GM21381 (cell line): ENCODE measurements at regions not wholly inside any gene's neighbourhood (a gene's known extent, or its start where the extent isn't known, plus 50 kb on each side); places are given as distances from the start of the nearest gene placed in this dataset.

Experiments used
- ATAC-seq: cut with Tn5 transposase; IDR thresholded peaks from one replicate; pipeline ENCODE4 v1.9.1; 2021; ENCODE audit warnings: mild to moderate bottlenecking, moderate library complexity; ENCODE audit not compliant: unreplicated experiment

DNA sequence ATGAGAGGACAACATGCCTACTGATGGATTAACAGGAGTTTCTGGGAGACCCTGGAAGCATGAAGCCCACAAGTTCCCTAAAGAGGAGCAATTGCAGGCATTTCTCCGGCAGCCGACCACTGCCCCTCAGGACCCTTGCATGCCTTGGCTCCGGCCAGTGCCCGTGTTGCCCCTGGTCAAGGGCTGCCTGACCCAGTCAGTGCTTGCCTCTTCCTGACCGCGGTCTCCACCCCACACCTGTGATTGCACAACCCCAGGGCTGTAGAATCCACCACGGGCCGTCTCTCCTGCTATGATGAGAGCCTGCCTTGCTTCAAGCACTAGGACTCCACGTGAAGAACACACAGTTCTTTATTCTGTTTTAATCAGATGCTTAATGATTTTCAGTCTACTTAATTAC is 127.5 kb downstream of the GLI2 start:
- no peak for ATAC-seq

DNA sequence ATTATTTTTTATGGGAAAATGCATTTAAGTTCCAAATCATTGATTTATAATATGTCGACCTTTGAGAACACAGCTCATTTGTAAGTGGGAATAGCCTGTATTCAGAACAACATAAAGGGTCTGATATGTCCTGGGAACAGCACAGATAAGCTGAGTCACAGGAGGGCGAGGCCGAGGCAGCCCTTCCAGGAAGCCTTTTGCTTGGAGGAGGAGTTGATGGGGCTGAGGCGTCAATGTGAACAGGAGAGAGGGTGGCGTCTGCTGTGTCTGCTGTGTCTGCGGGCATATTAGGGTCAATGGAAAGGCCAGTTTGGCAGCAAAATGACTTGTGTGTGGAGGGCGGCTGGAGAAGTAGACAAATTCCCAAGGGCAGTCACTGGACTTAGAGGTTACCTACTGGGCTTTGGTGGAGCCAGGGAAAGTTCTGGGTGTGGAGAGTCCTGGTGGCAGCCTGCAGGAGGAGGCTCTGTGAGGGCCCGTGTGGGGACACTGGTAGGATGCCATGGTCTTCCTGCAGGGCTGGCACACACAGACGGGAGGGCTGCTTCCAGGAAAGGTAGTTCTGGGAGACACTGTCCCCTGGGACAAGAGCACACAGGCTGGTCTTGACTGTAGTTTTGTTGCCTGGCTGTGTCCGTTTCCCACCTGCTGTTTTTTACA is 128.1 kb downstream of the GLI2 start:
- ATAC-seq = no peak

DNA sequence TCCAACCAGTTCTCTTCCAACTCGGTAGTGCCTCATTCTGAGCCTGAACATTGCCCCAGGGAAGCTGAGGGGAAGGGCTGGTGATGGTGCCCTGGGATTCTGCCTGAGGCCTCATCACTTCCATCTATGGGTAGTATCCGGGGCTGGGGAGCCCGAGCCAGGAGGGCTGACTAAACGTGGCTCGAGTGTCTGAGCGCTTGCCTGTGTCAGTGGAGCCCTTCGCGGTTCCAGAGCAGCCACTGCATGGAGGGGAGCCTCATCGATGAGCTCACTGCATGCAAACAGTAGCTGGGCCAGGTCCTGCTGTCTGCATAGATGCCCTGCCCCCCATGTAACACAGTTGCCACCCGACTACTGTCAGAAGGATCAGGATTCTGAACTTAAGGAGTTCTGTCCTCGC is 129.3 kb downstream of the GLI2 start:
- no peak for ATAC-seq

DNA sequence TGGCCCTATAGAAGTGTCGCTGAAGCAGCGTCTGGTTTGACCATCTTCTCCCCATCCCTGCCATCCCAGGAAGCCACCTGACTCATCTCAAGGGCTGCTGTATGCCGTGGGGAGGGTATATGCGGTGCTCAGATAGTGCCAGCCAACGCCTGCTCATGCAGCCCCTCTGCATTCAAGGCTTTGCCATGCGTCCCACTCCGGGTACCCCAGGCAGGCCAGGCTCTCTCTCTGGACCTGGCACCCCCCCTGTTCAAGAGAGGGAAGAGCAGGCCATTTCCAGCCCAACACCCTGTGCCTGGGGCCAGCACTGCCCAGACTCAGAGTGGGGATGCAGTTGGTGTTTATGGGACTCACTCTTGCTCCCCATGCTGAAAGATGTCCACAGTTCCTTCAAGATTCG is 130.0 kb downstream of the GLI2 start:
- no peak for ATAC-seq

DNA sequence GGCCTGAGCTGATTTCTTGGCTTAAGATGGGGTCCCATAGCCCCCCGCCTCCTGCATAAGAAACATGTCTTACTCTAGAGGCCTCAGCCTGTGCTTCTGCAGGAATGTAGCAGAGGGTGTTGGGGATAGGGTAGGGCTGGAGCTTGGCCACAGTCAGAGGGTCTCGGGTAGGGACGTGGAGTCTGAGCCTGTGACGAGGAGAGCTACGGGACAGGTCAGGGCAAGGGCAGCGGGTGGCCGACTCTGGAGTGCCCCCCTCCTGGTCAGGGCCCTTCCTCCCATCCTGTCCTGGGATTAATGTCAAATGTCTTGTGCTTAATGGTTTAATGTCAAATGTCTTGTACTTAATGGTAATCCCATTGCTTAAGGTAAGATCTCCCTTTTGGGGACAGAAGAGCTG is 130.4 kb downstream of the GLI2 start:
- ATAC-seq = no peak

DNA sequence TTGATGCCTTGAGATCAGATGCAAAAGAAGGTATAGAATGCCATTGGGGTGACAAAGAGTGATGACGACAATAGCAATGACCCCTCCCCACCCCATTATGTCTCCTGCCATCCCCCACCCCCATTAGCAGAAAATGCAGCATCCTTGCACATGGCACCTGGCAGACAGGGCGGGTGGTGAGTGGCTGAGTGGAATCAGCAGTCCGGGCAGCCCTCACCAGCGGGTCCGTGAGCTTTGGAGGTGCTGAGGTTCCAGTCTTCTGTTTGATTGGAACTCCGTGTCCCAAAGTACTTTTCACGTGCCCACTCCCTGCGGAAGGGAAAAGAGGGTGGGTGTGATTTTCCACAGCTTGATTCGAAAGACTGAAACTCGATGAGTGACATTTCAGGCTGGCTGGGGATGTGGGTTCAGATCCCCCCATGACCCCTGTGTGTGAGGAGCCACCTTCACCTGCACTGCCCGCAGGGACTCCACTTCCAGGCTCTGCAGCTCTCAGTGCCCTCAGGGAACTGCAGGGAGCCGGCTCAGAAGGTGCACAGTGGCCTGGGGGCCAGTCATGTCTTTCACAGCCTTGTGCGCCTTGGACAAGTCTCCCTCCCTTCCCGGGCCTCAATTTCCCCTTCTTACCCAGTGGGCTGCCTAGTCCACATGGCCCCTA is 130.9 kb downstream of the GLI2 start:
- no peak for ATAC-seq

DNA sequence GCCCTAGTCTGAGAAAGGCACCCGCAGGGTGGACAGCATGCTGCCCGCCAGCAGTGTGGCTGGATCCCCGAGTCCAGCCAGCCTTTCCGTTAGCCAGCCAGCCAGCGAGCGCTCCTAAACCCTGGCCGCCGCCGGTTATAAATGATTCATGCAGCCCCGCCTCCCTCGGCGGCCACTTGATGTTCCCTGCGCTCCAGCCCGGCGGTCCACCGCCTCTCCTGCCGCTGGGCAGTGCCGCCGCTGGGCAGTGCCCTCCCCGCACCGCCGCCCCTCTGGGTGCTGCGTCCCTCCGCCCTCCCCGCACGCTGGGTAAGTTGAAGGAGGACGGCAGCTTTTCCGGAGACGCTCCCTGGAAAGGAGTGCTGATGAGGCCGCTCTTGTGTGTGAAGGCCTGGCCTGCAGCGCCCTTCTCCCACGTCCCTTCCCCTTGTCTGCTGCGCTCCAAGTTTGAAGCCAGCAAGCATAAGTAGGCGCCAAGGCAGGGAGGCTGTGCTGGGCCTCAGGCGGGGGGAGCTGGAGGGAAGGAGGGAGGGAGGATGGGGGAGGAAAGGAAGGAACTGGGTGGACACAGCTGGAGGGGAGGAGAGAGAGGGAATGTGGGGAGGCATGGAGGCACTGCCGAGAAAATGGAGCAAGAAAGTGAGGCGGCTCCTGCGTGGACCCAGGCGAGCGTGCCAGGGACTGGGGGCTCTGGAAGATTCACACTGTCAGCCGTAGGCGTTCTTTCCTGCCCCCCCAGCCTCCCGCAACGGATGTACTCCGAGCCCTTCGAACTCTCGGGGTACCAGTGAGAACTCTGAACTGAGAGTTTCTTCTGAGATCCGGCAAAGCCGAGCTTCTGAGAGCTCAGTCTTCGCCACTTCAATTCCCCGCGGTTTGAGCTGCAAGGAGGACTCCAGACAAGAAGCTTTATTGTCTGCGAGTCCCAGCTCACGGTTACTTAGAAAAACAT is 131.9 kb downstream of the GLI2 start:
- ATAC-seq = no peak

DNA sequence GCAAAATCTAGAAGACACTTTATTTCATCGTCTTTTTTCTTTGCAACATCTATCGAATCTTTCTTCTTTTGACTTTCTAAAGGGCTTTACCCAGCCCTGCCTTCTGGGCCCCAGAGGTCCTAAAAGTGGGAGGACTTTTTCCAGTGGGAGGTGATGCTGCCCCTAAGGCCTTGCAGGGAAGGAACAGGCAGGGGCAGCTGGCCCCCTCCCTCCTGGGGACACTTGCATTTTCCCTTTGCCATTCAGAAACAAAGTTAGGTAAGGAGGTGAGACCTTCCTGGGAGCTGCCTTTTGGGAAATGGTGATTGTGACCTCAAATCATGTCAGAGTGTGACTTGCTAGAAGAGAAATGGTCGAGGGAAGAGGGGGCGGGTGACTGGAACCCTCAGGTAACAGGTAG is 132.7 kb downstream of the GLI2 start:
- ATAC-seq = no peak

DNA sequence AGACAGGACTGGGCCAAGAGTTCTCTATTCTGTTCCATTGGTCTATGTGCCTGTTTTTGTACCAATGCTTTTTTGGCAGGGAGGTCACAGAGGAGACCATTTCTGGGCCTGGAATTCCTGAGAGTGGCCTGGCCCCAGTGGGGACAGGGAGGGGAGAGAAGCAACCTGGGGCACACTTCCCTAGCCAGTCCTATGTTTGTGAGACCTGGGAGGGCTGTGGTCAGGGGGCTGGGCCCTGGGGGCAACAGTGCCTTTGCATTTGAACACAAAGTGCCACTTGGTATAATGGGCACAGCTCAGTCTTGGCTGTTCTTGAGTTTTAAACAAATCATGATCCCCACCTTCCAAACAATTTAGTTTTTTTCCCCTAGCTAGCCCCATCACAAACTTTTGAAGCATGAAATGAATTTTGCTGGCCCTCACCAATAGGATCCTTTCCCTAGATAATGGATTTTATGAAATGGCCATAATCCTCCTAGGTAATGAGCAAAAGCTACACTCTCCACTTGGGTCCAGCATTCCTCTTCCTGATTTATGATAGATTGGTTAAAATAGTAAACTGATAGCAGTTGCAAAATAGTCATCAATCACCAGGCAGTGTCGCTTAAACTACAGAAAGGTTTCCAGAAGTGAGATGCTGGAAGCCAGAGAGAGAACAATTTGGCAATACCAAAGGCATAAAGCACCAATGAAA is 133.5 kb downstream of the GLI2 start:
- no peak for ATAC-seq

DNA sequence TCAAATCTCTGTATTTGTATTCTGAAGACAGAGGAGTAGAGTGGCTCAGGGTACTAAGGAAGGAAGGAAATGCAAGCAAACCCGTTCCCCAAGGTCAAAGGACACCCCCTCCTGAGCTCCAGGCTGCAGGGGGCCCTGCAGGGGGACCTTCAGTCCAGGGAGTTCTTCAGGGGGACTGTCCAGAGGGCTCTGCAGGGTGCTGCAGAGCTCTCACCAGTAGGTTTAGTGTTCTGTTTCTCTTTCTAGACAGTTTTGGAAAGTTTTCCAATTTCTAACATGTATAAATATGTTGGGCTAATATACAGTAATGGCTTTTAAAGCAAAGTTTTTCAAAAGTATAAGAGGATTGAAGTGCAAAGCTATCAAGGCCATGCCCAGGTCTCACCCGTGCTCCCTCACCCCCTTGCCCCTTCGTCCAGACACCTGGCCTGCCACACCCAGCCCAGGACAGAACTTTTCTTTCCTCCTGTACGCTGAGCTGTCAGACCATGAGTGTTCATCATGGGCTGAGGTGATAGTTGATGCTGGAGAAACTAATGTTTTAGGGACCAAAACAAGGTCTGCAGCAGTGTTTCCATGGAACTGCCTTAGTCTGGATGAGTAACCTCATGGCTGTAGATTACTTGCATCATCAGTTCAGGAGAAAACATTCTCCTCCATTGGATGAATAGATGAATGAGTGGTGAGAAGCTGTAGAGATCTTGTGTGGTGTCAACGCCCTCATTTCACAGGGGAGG is 134.2 kb downstream of the GLI2 start:
- no peak for ATAC-seq

DNA sequence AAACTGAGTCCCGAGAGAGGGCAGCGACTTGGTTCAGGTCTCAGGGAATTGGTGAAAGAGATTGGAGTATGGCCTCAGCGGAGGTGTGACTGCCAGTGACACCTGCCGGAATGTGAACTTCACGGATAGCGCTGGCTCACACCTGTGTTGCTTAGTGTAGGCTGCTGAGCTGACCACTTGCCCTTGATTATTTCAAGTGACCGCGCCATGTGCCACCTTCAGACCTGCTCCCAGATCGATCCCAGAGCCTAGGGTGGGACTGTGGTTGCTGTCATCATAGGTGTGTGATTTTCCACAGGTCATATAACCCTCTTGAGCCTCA is 134.8 kb downstream of the GLI2 start:
- ATAC-seq = no peak

DNA sequence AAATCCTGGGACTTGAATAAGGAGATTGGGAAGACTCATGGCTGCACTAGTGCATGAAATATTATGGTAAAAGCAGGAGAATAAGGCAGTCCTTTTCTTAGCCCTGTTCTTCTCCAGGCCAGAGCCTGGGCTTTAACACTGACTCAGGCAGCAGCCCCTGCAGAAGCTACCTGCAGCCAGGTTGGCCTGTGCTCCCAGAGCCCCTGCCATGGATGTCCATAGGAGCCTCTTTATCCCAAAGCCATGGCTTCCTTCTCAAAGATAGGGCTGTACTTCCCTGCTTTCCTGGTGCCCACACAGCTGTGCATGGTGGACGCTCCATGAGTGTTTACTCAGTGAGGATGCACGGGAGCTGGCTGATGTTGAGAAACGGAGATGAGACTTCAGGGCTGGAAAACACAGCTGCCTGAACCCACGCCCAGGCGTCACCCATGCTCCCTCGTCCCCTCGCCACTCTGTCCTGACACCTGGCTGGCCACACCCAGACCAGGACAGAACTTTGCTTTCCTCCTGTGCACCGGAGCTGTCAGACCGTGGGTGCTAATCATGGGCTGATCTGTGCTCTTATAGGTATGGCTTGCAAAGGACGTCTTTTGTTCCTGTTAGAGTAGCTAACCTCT is 135.5 kb downstream of the GLI2 start:
- no peak for ATAC-seq

DNA sequence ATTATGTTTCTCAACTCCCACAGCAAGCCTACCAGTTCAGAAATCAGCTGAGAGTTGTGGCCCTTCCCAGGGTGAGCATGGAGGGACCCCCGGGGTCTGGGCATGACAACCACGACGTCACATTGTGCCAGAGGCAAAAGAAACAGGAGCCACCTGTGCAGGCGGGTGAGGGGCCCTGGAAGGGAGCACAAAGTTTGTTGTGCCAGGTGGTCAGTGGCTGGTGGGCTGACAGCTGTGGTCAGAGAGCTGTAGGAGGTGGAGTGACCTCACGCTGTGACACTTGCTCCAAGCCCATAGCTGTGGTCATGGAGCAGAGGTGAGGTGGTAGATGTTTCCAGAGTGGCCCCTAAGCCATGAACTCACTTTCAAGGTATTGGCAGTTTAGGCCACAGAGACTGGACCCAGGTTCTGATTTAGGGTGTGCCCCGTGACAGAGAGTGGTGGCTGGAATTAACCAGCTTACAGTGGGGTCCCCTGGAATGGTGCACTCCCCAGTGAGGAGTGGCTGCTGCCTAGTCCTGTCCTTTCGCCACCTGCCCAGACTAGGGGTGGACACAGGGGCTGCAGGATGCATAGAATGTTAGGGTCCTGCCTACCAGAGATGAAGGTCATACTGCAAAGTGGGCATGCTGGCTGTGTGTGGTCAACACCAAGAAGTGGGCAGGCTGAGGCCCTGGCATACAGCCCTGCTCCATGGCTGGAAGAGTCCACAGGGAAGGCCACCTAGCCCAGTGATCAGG is 136.4 kb downstream of the GLI2 start:
- no peak for ATAC-seq

DNA sequence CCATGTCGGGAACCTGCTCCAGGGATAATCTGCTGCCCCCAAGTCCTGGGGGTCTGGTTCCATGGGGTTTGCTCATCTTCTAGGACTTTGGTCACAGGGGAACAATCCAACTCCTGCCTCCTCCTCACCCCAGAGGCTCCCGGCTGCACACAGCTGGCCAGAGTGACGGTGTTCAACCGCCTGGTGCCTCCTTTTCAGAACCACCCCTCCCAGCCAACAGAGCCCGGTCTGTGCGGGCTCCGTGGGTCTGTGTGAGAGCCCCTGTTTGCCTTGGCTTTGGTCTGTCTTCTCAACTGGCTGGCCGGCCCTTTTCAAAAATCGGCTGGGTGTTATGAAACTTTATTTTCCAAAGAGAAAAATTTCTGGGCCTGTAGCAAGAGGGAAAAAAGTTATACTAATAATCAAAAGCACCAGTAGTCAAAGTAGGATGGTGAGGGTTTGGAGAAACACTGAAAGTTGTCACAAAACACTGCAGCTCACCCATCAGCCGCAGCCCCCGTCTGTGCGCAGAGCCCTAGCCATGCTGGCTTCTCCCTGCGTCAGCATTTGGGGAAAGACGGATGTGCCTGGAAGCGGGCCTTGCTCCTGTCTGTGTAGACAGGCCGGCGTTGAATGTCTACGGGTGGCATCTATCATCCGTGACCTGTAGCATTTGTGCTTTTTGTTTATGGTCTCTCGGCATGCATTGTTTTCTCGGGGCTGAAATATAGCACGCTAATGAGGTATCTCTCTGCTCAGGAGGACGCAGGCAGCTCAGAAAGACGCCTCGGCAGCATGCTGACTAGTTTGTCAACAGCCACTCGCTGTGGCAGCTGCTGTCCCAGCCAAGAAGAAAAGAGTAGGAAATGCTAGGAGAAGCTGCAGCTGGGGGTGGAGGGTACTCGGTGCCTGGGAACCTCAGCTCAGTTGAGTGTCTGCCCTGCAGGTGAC is 138.6 kb downstream of the GLI2 start:
- no peak for ATAC-seq

DNA sequence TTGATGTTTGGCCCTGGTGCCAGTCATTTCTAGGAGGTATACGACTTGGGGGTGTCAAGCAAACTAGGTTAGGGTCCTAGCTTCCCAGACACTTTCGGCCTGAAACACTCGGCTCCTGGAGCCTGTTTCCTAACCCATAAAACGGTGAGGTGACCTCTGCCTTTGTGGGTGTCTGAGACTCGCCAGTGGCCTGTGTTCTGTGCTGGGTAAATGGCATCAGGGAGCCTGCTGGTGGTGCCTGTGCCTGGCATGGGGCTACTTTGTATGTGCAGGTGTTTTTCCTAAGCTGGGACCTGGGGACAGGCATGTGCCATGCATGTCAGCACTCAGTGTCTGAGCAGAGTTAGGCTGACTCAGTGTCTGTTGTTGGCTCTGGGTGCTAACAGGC is 139.2 kb downstream of the GLI2 start:
- ATAC-seq = no peak

DNA sequence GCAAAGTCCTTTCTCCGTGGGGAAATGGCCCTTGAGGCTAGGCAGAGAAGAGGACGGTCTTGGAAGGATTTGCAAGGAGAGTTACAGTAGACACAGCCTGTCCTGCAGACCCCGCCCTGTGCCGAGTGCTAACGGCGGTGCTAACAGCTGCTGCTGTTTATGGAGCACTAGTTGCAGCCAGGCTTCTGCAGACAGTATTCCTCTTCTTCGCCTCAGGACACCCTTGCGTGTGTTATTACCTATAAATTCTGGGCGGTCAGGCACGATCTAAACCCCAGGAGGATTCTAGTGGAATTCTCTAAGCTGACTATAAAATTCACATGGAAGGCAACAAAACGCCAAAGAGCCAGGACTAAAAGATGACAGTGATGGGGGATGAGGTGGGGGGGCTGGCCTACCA is 139.8 kb downstream of the GLI2 start:
- ATAC-seq = no peak

DNA sequence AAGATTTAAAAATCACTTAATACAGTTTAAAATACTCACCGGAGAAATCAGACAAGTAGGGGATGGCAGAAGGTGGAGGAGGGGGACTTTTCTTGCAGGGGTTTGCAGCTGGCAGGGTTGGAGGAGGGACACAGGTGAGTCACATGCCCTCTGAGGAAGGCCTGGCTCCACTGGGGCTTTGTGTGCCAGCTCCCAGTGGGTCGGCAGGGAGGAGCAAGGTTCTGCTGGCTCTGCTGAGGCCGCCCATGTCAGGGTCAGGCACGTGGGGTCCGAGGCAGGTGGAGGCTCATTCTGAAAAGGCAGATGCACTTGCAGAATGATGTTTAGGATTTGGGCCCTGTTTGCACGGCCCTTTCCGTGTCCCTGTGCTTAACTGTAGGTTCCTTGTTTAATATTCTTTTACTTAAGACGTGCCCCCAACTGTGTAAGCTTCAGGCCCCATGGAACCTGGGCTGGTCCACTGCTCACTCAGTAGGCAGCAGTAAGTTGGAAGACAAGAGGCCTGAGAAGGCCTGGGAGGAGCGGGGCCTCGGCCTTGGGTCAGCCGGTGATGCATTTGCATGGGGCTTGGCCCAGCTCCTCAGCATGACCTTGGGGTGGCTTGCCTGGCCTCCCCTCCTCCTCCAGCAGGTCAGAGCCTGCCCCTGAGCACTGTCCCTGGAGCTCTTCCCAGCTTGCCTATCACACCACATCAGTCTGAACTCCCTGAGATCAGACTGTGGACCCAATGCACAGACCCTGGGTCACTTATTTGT is 141.0 kb downstream of the GLI2 start:
- no peak for ATAC-seq

DNA sequence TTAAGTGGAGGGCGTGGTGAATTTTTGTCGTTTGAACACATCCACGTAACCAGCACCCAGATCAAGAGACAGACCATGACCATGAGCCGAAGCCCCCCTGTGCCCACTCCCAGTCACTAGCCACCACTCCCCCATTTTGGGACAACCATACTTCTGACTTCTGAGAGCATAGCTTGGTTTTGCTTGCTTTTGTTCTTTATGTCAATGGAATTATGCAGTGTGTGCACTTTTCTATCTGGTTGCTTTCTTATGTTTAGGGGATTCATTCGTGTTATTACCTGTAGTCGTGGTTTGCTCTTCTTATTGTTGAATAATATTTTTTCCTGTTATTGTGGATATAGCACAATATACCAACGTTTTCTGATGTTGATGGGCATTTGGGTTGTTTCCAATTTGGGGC is 141.7 kb downstream of the GLI2 start:
- no peak for ATAC-seq
